A549 (cell line): ENCODE measurements at regions not wholly inside any gene's neighbourhood (a gene's known extent, or its start where the extent isn't known, plus 50 kb on each side); places are given as distances from the start of the nearest gene placed in this dataset.

Experiments used
- ATAC-seq, 2 experiments: fragments of 200-7000 bp in 1 of 2; fragments of >200 bp in 1 of 2; cut with Nextera tagmentation in 1 of 2; cut with Tn5 transposase in 1 of 2; 3 replicates each; pipeline versions ENCODE4 v1.8.0 to v1.9.1; 2018 to 2020; ENCODE audit warnings: mild to moderate bottlenecking in 1 of 2, moderate library complexity in 1 of 2
- CTCF ChIA-PET: fragments of 300-600 bp; sonication (Branson Sonifier 250); formaldehyde crosslinking; extraction: SDS; loops from one replicate; lab custom pipeline; 2021; ENCODE audit warnings: antibody characterized with exemption, inconsistent platforms; lab: Yijun Ruan, JAX
- POLR2A ChIA-PET: fragments of 350-600 bp; formaldehyde crosslinking; extraction: SDS; loops from one replicate; lab custom pipeline; 2021; ENCODE audit warnings: antibody characterized with exemption, inconsistent platforms; lab: Yijun Ruan, JAX
- DNase-seq, 2 experiments: peaks; one replicate each; pipeline versions ENCODE4 v3.0.0 to v3.0.0-alpha.2; 2011 to 2016; ENCODE audit warnings: low read depth in 1 of 2, low spot score in 1 of 2
- FAIRE-seq: peaks from 2 replicates; lab custom pipeline; 2011; peaks lifted over from hg19 to GRCh38; lab: Jason Lieb, UNC
- H3K27ac ChIP-seq, 2 experiments: fragments of >200 bp; sonication (Bioruptor Twin); formaldehyde crosslinking; 3 replicates each; pipeline ENCODE4 v1.5.1; 2016 to 2017
- H3K4me1 ChIP-seq: fragments of >200 bp; sonication (Bioruptor Twin); formaldehyde crosslinking; 3 replicates; pipeline ENCODE4 v1.6.1; 2016
- H3K4me2 ChIP-seq: fragments of >200 bp; sonication (Bioruptor Twin); formaldehyde crosslinking; 3 replicates; pipeline ENCODE4 v1.6.1; 2016
- H3K4me3 ChIP-seq: fragments of >200 bp; sonication (Bioruptor Twin); formaldehyde crosslinking; 3 replicates; pipeline ENCODE4 v1.5.1; 2016
- H3K9me3 ChIP-seq: fragments of >200 bp; sonication (Bioruptor Twin); formaldehyde crosslinking; 3 replicates; pipeline ENCODE4 v1.6.1; 2016
- BHLHE40 ChIP-seq: IDR thresholded peaks from 2 replicates; pipeline ENCODE4 v1.6.1; 2012; ENCODE audit warnings: low read depth, low read length, inconsistent platforms
- CBX2 ChIP-seq: fragments of 200-600 bp; sonication (generic); IDR thresholded peaks from 2 replicates; pipeline ENCODE4 v1.6.1; 2016; ENCODE audit warnings: low read depth, mild to moderate bottlenecking, borderline replicate concordance
- CBX8 ChIP-seq: fragments of 200-600 bp; sonication (generic); IDR thresholded peaks from 2 replicates; pipeline ENCODE4 v1.6.1; 2016
- CEBPB ChIP-seq, 2 experiments: fragments of >200 bp in 1 of 2; sonication (Bioruptor Twin) in 1 of 2; formaldehyde crosslinking in 1 of 2; IDR thresholded peaks; 2 replicates each; pipeline ENCODE4 v1.6.1; 2012 to 2016
- CHD2 ChIP-seq: fragments of 150-350 bp; IDR thresholded peaks from 2 replicates; pipeline ENCODE4 v1.6.1; 2014; ENCODE audit warnings: low read length; ENCODE audit not compliant: partially characterized antibody
- EHF ChIP-seq: fragments of 250-450 bp; sonication (Bioruptor Pico); IDR thresholded peaks from 2 replicates; pipeline ENCODE4 v1.5.0; 2020; ENCODE audit warnings: mild to moderate bottlenecking
- ESRRA ChIP-seq: fragments of 150-350 bp; IDR thresholded peaks from 2 replicates; pipeline ENCODE4 v1.6.1; 2014; ENCODE audit warnings: mild to moderate bottlenecking, low read length, borderline replicate concordance
- FOSB ChIP-seq: fragments of 250-450 bp; sonication (Bioruptor Pico); IDR thresholded peaks from 2 replicates; pipeline ENCODE4 v1.5.0; 2020; ENCODE audit warnings: mild to moderate bottlenecking, moderate library complexity
- HDAC2 ChIP-seq: fragments of 200-600 bp; sonication (generic); IDR thresholded peaks from 2 replicates; pipeline ENCODE4 v1.6.1; 2016
- HEYL ChIP-seq: fragments of 250-450 bp; sonication (Bioruptor Pico); IDR thresholded peaks from 2 replicates; pipeline ENCODE4 v1.8.0; 2021; ENCODE audit warnings: mild to moderate bottlenecking, moderate library complexity
- HOXA7 ChIP-seq: fragments of 250-450 bp; sonication (Bioruptor Pico); IDR thresholded peaks from 2 replicates; pipeline ENCODE4 v1.5.0; 2020; ENCODE audit warnings: mild to moderate bottlenecking, moderate library complexity
- HOXB13 ChIP-seq: fragments of 250-450 bp; sonication (Bioruptor Pico); IDR thresholded peaks from 2 replicates; pipeline ENCODE4 v1.5.0; 2020; ENCODE audit warnings: low read depth, mild to moderate bottlenecking, moderate library complexity
- JUNB ChIP-seq: fragments of >200 bp; sonication (Bioruptor Twin); formaldehyde crosslinking; IDR thresholded peaks from 2 replicates; pipeline ENCODE4 v1.6.1; 2016
- KDM5A ChIP-seq: fragments of 200-600 bp; sonication (generic); IDR thresholded peaks from 2 replicates; pipeline ENCODE4 v1.6.1; 2016; ENCODE audit warnings: antibody characterized with exemption, mild to moderate bottlenecking
- MAFK ChIP-seq: fragments of 450-650 bp; IDR thresholded peaks from 2 replicates; pipeline ENCODE4 v1.6.1; 2014; ENCODE audit not compliant: partially characterized antibody
- MYC ChIP-seq: IDR thresholded peaks from 2 replicates; pipeline ENCODE4 v1.6.1; 2012; ENCODE audit warnings: mild to moderate bottlenecking, inconsistent platforms, low read length, improper control_type of control experiment, borderline replicate concordance
- NFE2L2 ChIP-seq: fragments of 150-350 bp; conservative IDR thresholded peaks from 2 replicates; pipeline ENCODE4 v1.6.1; 2014; ENCODE audit warnings: low read length
- NPAS2 ChIP-seq: fragments of 250-450 bp; sonication (Bioruptor Pico); IDR thresholded peaks from 2 replicates; pipeline ENCODE4 v1.8.0; 2022; ENCODE audit warnings: mild to moderate bottlenecking, moderate library complexity, borderline replicate concordance
- NR3C1 ChIP-seq: fragments of >200 bp; sonication (Bioruptor Twin); formaldehyde crosslinking; IDR thresholded peaks from 3 replicates; pipeline ENCODE4 v1.6.1; 2017
- POLR2A ChIP-seq: IDR thresholded peaks from 2 replicates; pipeline ENCODE4 v1.6.1; 2012; ENCODE audit warnings: mild to moderate bottlenecking, low read length
- POLR2AphosphoS2 ChIP-seq: conservative IDR thresholded peaks from 2 replicates; pipeline ENCODE4 v1.6.1; 2012; ENCODE audit warnings: low read length, improper control_type of control experiment, inconsistent platforms
- RAD21 ChIP-seq, 2 experiments: fragments of >200 bp in 1 of 2; sonication (Bioruptor Twin) in 1 of 2; formaldehyde crosslinking in 1 of 2; IDR thresholded peaks in 1 of 2; conservative IDR thresholded peaks in 1 of 2; 2 replicates in 1 of 2; 3 replicates in 1 of 2; pipeline ENCODE4 v1.6.1; 2012 to 2018; ENCODE audit warnings: inconsistent platforms in 1 of 2
- RARB ChIP-seq: fragments of 250-450 bp; sonication (Bioruptor Pico); IDR thresholded peaks from 2 replicates; pipeline ENCODE4 v1.8.0; 2021; ENCODE audit warnings: mild to moderate bottlenecking, moderate library complexity
- RCOR1 ChIP-seq: fragments of 150-350 bp; IDR thresholded peaks from 2 replicates; pipeline ENCODE4 v1.6.1; 2014; ENCODE audit warnings: antibody characterized with exemption, low read length, low read depth
- SREBF2 ChIP-seq: fragments of 450-650 bp; IDR thresholded peaks from 2 replicates; pipeline ENCODE4 v1.6.1; 2014; ENCODE audit warnings: mild to moderate bottlenecking, moderate library complexity
- ZSCAN20 ChIP-seq: fragments of 250-450 bp; sonication (Bioruptor Pico); IDR thresholded peaks from 2 replicates; pipeline ENCODE4 v1.8.0; 2022; ENCODE audit warnings: mild to moderate bottlenecking, moderate library complexity
- whole genome bisulfite sequencing: methylation state at CpG from one replicate; pipeline ENCODE4 v1.1.6; 2017; ENCODE audit errors: missing lambda C conversion rate; 5-methylcytosine and 5-hydroxymethylcytosine counted together
- TF ChIP-seq, protein P1 (sequence below): IDR thresholded peaks from 2 replicates; pipeline ENCODE4 v1.6.1; 2012; ENCODE audit warnings: low read depth, borderline replicate concordance
- TF ChIP-seq, protein P2 (sequence below): IDR thresholded peaks from 2 replicates; pipeline ENCODE4 v1.6.1; 2012
- TF ChIP-seq, protein P3 (sequence below): fragments of 150-350 bp; IDR thresholded peaks from 2 replicates; pipeline ENCODE4 v1.6.1; 2014; ENCODE audit warnings: low read depth, mild to moderate bottlenecking, low read length
- TF ChIP-seq, protein P4 (sequence below): fragments of 250-450 bp; sonication (Bioruptor Pico); IDR thresholded peaks from 2 replicates; pipeline ENCODE4 v1.5.0; 2021; ENCODE audit warnings: mild to moderate bottlenecking, moderate library complexity, borderline replicate concordance
- TF ChIP-seq, protein P5 (sequence below): fragments of >200 bp; sonication (Bioruptor Twin); formaldehyde crosslinking; IDR thresholded peaks from 3 replicates; pipeline ENCODE4 v1.5.1; 2016
- TF ChIP-seq, protein P6 (sequence below): fragments of 250-450 bp; sonication (Bioruptor Pico); IDR thresholded peaks from 2 replicates; pipeline ENCODE4 v1.5.0; 2020; ENCODE audit warnings: low read depth, mild to moderate bottlenecking, moderate library complexity

DNA sequence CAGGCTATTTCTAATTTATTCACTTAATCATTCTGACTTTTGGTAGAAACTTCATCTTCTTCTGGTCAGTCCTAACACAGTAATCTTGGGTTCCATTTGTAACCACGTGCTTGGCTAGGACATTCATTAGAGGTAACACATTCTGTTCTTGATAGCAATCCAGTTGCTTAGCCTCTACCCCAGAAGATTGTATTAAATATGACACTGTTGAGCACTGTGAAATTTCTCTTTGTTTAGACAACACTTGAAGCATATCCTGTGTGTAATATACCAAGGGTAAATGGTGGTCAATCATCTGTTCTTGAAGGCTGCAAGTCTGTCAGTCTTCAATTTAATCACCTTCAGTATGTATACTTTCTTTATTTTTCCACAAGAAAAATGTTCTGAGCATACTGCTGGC, 523.0 kb downstream of the ANKRD50 start:
- Histone ChIP-seq H3K27ac (no peak overlapping the region), H3K4me3 (no peak overlapping the region), H3K4me1 (no peaks in the 10 kb centered on the region), H3K9me3 (no peaks in the 10 kb centered on the region), H3K4me2 (no peak overlapping the region)
- ATAC-seq (no peak), FAIRE-seq (no peak), DNase-seq (no peak)
- ChIA-PET CTCF (no interaction called here), POLR2A (no interaction called here)
- 0% methylated on average over 1 of the region's 1 CpG for WGBS
- TF ChIP-seq HDAC2 (no peak), RARB (CRISPR knock-in tag) (no peak), HOXB13 (CRISPR knock-in tag) (no peak), RCOR1 (no peak)

DNA sequence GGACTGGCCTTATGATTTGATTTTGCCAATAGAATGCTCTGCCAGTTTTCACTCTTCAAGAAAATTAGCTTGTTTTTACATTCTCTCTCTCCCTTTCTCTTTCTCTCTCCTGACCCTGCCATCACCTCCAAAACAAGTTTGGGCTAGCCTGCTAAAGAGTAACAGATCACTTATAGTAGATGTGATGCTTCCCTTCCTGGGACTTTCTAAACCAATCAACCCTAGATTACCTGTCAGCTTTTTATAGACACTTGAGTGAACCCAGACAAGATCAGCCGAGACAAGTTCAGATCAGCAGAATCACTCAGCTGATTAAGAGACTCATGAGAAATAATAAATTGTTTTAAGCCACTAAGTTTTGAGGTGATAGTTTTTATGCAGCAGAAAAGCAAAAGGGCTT, 521.2 kb downstream of the ANKRD50 start:
- 85% methylated on average over 1 of the region's 1 CpG for WGBS
- FAIRE-seq (no peak), DNase-seq (no peak), ATAC-seq (no peak)
- TF ChIP-seq ESRRA (no peak), KDM5A (no peak), EHF (CRISPR knock-in tag) (no peak), HOXA7 (no peak), CHD2 (no peak), NR3C1 (no peak), POLR2A (no peak), MAFK (no peak), BHLHE40 (no peak), NPAS2 (CRISPR knock-in tag) (no peak), HEYL (no peak), NFE2L2 (no peak), MYC (no peak), CEBPB (IDR thresholded peaks at IDR 0.05) (no peak)
- TF ChIP-seq, protein P1, sequence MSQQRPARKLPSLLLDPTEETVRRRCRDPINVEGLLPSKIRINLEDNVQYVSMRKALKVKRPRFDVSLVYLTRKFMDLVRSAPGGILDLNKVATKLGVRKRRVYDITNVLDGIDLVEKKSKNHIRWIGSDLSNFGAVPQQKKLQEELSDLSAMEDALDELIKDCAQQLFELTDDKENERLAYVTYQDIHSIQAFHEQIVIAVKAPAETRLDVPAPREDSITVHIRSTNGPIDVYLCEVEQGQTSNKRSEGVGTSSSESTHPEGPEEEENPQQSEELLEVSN: no peak
- TF ChIP-seq, protein P2, sequence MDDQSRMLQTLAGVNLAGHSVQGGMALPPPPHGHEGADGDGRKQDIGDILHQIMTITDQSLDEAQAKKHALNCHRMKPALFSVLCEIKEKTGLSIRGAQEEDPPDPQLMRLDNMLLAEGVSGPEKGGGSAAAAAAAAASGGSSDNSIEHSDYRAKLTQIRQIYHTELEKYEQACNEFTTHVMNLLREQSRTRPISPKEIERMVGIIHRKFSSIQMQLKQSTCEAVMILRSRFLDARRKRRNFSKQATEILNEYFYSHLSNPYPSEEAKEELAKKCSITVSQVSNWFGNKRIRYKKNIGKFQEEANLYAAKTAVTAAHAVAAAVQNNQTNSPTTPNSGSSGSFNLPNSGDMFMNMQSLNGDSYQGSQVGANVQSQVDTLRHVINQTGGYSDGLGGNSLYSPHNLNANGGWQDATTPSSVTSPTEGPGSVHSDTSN: no peak
- TF ChIP-seq, protein P3, sequence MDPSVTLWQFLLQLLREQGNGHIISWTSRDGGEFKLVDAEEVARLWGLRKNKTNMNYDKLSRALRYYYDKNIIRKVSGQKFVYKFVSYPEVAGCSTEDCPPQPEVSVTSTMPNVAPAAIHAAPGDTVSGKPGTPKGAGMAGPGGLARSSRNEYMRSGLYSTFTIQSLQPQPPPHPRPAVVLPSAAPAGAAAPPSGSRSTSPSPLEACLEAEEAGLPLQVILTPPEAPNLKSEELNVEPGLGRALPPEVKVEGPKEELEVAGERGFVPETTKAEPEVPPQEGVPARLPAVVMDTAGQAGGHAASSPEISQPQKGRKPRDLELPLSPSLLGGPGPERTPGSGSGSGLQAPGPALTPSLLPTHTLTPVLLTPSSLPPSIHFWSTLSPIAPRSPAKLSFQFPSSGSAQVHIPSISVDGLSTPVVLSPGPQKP: no peak
- H3K4me1 ChIP-seq: no peaks in the 10 kb centered on the region
- no peak overlapping the region for H3K27ac ChIP-seq
- ChIA-PET POLR2A (no interaction called here), CTCF (no interaction called here)
- no peaks in the 10 kb centered on the region for H3K9me3 ChIP-seq
- H3K4me2 ChIP-seq: no peak overlapping the region
- H3K4me3 ChIP-seq: no peak overlapping the region

DNA sequence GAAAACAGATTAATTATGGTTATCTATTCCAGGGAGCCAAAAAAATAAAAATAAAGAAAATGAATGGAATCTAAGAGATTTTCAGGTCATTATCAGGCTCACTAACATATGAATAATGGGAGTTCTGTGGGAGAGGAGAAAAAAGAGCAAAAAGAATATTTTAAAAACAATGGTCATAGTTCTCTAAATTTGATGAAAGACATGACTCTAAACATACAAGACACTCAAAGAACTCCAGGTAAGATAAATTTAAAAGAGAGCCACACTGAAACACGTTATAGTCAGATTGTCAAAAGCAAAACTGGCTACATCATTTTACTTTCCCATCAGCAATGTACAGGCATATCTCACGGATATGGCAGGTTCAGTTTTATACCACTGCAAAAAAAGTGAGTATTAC, 520.0 kb downstream of the ANKRD50 start:
- WGBS: 28% methylated on average over 2 of the region's 2 CpGs
- FAIRE-seq (no peak), ATAC-seq (no peak), DNase-seq (no peak)
- Histone ChIP-seq H3K9me3 (no peaks in the 10 kb centered on the region), H3K4me1 (no peaks in the 10 kb centered on the region), H3K4me2 (no peak overlapping the region), H3K4me3 (no peak overlapping the region), H3K27ac (no peak overlapping the region)
- CTCF ChIA-PET: no interaction called here
- POLR2A ChIA-PET: no interaction called here
- TF ChIP-seq ZSCAN20 (CRISPR knock-in tag) (no peak), CHD2 (no peak), SREBF2 (no peak), CBX2 (no peak), POLR2AphosphoS2 (no peak), CEBPB (IDR thresholded peaks at IDR 0.05) (no peak), RAD21 (conservative IDR thresholded peaks at IDR 0.05 in 1 of 2, IDR thresholded peaks at IDR 0.05 in 1 of 2) (no peak), JUNB (no peak), FOSB (CRISPR knock-in tag) (no peak), MYC (no peak), BHLHE40 (no peak), CBX8 (no peak)
- TF ChIP-seq, protein P4, sequence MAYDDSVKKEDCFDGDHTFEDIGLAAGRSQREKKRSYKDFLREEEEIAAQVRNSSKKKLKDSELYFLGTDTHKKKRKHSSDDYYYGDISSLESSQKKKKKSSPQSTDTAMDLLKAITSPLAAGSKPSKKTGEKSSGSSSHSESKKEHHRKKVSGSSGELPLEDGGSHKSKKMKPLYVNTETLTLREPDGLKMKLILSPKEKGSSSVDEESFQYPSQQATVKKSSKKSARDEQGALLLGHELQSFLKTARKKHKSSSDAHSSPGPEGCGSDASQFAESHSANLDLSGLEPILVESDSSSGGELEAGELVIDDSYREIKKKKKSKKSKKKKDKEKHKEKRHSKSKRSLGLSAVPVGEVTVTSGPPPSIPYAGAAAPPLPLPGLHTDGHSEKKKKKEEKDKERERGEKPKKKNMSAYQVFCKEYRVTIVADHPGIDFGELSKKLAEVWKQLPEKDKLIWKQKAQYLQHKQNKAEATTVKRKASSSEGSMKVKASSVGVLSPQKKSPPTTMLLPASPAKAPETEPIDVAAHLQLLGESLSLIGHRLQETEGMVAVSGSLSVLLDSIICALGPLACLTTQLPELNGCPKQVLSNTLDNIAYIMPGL (CRISPR knock-in tag): no peak
- TF ChIP-seq, protein P5, sequence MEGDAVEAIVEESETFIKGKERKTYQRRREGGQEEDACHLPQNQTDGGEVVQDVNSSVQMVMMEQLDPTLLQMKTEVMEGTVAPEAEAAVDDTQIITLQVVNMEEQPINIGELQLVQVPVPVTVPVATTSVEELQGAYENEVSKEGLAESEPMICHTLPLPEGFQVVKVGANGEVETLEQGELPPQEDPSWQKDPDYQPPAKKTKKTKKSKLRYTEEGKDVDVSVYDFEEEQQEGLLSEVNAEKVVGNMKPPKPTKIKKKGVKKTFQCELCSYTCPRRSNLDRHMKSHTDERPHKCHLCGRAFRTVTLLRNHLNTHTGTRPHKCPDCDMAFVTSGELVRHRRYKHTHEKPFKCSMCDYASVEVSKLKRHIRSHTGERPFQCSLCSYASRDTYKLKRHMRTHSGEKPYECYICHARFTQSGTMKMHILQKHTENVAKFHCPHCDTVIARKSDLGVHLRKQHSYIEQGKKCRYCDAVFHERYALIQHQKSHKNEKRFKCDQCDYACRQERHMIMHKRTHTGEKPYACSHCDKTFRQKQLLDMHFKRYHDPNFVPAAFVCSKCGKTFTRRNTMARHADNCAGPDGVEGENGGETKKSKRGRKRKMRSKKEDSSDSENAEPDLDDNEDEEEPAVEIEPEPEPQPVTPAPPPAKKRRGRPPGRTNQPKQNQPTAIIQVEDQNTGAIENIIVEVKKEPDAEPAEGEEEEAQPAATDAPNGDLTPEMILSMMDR: no peak
- TF ChIP-seq, protein P6, sequence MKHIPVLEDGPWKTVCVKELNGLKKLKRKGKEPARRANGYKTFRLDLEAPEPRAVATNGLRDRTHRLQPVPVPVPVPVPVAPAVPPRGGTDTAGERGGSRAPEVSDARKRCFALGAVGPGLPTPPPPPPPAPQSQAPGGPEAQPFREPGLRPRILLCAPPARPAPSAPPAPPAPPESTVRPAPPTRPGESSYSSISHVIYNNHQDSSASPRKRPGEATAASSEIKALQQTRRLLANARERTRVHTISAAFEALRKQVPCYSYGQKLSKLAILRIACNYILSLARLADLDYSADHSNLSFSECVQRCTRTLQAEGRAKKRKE (CRISPR knock-in tag): no peak
